A673 (cell line): ENCODE measurements at regions not wholly inside any gene's neighbourhood (a gene's known extent, or its start where the extent isn't known, plus 50 kb on each side); places are given as distances from the start of the nearest gene placed in this dataset.

ENCODE experiments used
- BruUV-seq: library from RNA; stranded (reverse); fragments of 400-500 nt; replicated peaks from 2 replicates; lab custom pipeline; 2021; lab: Mats Ljungman, UMichigan
- CTCF ChIA-PET: fragments of 300-600 bp; sonication (Branson Sonifier 250); formaldehyde crosslinking; loops from one replicate; lab custom pipeline; 2022; ENCODE audit warnings: antibody characterized with exemption; lab: Charles Lee
- POLR2A ChIA-PET: fragments of 300-600 bp; sonication (Branson Sonifier 250); formaldehyde crosslinking; loops from one replicate; lab custom pipeline; 2022; ENCODE audit warnings: antibody characterized with exemption; ENCODE audit not compliant: low non-redundant PET; lab: Charles Lee
- DNase-seq: peaks from one replicate; pipeline ENCODE4 v3.0.0-alpha.2; 2015; ENCODE audit warnings: low spot score
- H3K27ac ChIP-seq: fragments of 200-600 bp; sonication (generic); 2 replicates; pipeline ENCODE4 v1.5.1; 2016; ENCODE audit warnings: mixed run types, low read depth, mild to moderate bottlenecking, mixed read lengths, antibody characterized with exemption, low read length; ENCODE audit not compliant: poor library complexity, severe bottlenecking
- H3K27me3 ChIP-seq: fragments of 200-600 bp; sonication (generic); replicated peaks from 2 replicates; pipeline ENCODE4 v1.6.1; 2017; ENCODE audit warnings: mixed run types, low read depth, mild to moderate bottlenecking, mixed read lengths, antibody characterized with exemption, low read length; ENCODE audit not compliant: insufficient read depth, poor library complexity
- H3K36me3 ChIP-seq: fragments of 200-600 bp; sonication (generic); 2 replicates; pipeline ENCODE4 v1.6.1; 2016; ENCODE audit warnings: mixed run types, mild to moderate bottlenecking, mixed read lengths, antibody characterized with exemption, low read length; ENCODE audit not compliant: insufficient read depth, poor library complexity, severe bottlenecking
- H3K4me1 ChIP-seq: fragments of 200-600 bp; sonication (generic); 2 replicates; pipeline ENCODE4 v1.6.1; 2017; ENCODE audit warnings: mixed run types, mild to moderate bottlenecking, mixed read lengths, antibody characterized with exemption, low read length; ENCODE audit not compliant: insufficient read depth, poor library complexity, severe bottlenecking
- H3K4me3 ChIP-seq: fragments of 200-600 bp; sonication (generic); 2 replicates; pipeline ENCODE4 v1.5.1; 2016; ENCODE audit warnings: low read depth, mixed run types, mild to moderate bottlenecking, mixed read lengths, low read length; ENCODE audit not compliant: poor library complexity, severe bottlenecking
- H3K9me3 ChIP-seq: fragments of 200-600 bp; sonication (generic); 2 replicates; pipeline ENCODE4 v1.6.1; 2016; ENCODE audit warnings: mixed run types, low read depth, mild to moderate bottlenecking, mixed read lengths, antibody characterized with exemption, low read length; ENCODE audit not compliant: poor library complexity, severe bottlenecking
- EZH2 ChIP-seq: fragments of 200-600 bp; sonication (generic); IDR thresholded peaks from 2 replicates; pipeline ENCODE4 v1.6.1; 2017; ENCODE audit warnings: borderline replicate concordance, low read depth, mild to moderate bottlenecking, mixed read lengths, antibody characterized with exemption, low read length; ENCODE audit not compliant: poor library complexity, severe bottlenecking
- intact Hi-C: fragments of 100-400 bp; cut with micrococcal nuclease; formaldehyde crosslinking; loops from one replicate; pipeline ENCODE4 v1.10.0; 2022; ENCODE audit not compliant: unreplicated experiment
- TF ChIP-seq, protein P1 (sequence below): fragments of 300-800, 200-600 bp; sonication (generic); conservative IDR thresholded peaks from 2 replicates; pipeline ENCODE4 v1.5.1; 2017; ENCODE audit warnings: low read depth, mild to moderate bottlenecking, antibody characterized with exemption, low read length, moderate library complexity, mixed read lengths

DNA sequence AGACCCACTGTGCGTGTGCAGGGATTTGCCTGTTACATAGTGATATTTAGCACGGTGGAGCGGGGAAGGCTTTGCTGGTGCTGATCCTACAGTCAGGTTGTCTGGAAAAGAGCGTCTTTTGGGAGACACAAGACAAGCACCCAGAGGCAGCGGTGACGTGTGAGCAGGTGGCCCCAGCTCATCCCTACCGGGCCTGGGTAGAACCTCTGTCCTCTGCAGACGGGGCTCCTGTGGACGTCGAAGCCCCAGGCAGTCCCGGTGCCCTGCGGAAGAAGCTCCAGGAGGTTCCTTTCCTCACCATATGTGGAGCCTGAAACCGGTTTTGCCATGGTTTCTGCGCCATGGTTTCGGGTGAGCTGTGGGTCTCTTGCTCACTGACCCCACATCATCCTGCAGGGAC lies 68.9 kb upstream of the AFDN start:
- Histone ChIP-seq H3K27ac (no peak overlapping the region), H3K36me3 (no peaks in the 10 kb centered on the region), H3K4me3 (no peak overlapping the region), H3K9me3 (no peaks in the 10 kb centered on the region), H3K27me3 (no peaks in the 10 kb centered on the region), H3K4me1 (no peaks in the 10 kb centered on the region)
- CTCF ChIA-PET: no interaction called here
- DNase-seq: no peak
- TF ChIP-seq, protein P1, sequence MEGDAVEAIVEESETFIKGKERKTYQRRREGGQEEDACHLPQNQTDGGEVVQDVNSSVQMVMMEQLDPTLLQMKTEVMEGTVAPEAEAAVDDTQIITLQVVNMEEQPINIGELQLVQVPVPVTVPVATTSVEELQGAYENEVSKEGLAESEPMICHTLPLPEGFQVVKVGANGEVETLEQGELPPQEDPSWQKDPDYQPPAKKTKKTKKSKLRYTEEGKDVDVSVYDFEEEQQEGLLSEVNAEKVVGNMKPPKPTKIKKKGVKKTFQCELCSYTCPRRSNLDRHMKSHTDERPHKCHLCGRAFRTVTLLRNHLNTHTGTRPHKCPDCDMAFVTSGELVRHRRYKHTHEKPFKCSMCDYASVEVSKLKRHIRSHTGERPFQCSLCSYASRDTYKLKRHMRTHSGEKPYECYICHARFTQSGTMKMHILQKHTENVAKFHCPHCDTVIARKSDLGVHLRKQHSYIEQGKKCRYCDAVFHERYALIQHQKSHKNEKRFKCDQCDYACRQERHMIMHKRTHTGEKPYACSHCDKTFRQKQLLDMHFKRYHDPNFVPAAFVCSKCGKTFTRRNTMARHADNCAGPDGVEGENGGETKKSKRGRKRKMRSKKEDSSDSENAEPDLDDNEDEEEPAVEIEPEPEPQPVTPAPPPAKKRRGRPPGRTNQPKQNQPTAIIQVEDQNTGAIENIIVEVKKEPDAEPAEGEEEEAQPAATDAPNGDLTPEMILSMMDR: no peak
- no peak for TF ChIP-seq EZH2
- POLR2A ChIA-PET: no interaction called here
- no TSS peak for BruUV-seq
- intact Hi-C loops: no loop called here

DNA sequence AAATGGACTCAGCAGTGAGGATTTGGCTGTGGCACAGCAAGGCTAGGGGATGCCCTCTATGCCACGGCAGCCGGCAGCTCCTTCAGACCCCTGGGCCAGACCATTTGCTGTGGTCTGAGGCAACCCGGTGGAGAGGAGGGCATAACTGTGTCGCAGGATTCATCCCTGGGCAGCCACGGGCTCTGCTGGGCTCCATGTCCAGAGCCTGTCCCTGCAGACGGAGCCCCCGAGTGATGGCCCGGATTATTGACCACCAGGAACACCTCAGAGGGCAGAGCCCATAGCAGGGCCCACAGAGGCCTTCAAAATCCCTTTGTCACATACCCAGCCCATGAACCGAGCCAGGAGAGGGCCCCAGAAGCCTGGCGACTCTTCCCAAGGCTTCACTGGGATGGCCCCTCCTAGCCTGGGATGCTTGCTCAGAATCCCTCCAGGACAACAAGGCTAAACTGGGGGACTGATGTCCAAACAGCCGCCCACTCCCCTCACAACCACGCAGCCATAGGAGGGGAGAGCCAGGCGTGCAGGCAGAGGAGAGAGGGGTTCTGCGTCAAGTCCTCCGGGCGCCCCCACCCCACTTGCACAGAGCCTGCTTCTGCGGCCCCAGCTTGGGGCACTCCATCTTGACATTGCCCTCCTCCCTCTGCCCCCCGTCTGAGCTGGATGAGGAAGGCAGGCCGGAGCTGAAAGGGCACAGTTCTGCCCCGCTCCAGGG lies 68.2 kb upstream of the AFDN start:
- H3K27ac ChIP-seq: no peak overlapping the region
- H3K27me3 ChIP-seq: no peaks in the 10 kb centered on the region
- TF ChIP-seq, protein P1: no peak
- no peak for TF ChIP-seq EZH2
- ChIA-PET CTCF (no interaction called here), POLR2A (no interaction called here)
- no TSS peak for BruUV-seq
- intact Hi-C loops: no loop called here
- no peaks in the 10 kb centered on the region for H3K4me1 ChIP-seq
- no peaks in the 10 kb centered on the region for H3K9me3 ChIP-seq
- H3K4me3 ChIP-seq: no peak overlapping the region
- DNase-seq: no peak
- no peaks in the 10 kb centered on the region for H3K36me3 ChIP-seq

DNA sequence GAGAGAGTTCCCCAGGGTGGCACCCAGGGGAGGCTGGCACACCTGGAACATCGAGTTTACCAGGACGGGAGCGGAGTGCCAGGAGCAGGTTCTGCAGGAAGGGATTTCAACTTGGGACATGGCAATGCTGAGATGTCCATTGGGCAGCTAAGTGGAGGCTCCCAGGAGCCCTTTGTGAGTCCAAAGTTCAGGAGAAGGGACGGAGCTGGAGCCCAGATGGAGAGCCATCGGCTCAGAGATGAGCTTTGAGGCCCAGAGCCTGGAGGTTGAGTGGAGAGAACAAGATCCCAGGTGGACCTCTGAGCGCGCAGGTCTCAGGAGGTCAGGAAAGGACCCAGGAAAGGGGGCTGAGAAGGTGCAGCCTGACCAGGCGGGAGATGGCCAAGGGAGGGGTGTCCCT lies 67.5 kb upstream of the AFDN start:
- ChIA-PET POLR2A (no interaction called here), CTCF (no interaction called here)
- BruUV-seq: no TSS peak
- H3K36me3 ChIP-seq: no peaks in the 10 kb centered on the region
- no peaks in the 10 kb centered on the region for H3K27me3 ChIP-seq
- intact Hi-C loops: no loop called here
- DNase-seq: no peak
- no peak for TF ChIP-seq EZH2
- TF ChIP-seq, protein P1: no peak
- H3K27ac ChIP-seq: no peak overlapping the region
- no peak overlapping the region for H3K4me3 ChIP-seq
- no peaks in the 10 kb centered on the region for H3K9me3 ChIP-seq
- H3K4me1 ChIP-seq: no peaks in the 10 kb centered on the region
